HG03457 (cell line): ENCODE measurements at regions not wholly inside any gene's neighbourhood (a gene's known extent, or its start where the extent isn't known, plus 50 kb on each side); places are given as distances from the start of the nearest gene placed in this dataset.
"Not testable (repeated sequence)": the region's sequence is repeated elsewhere in the genome, so short reads cannot be mapped to it uniquely, and the experiment has no call there.

ENCODE experiments used
- ATAC-seq: cut with Tn5 transposase; IDR thresholded peaks from one replicate; pipeline ENCODE4 v1.9.1; 2021; ENCODE audit warnings: moderate number of reproducible peaks; ENCODE audit not compliant: unreplicated experiment

DNA sequence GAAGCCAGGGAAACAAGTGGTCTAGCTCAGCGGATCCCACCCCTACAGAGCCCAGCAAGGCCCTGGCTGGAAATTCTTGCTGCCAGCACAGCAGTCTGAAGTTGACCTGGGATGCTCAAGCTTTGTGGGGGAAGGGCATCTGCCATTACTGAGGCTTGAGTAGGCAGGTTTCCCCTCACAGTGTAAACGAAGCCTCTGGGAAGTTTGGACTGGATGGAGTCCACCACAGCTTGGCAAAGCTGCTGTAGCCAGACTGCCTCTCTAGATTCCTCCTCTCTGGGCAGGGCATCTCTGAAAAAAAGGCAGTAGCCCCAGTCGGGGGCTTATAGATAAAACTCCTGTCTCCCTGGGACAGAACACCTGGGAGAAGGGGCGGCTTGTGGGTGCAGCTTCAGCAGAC lies 365.9 kb upstream of the SALL1 start:
- ATAC-seq: not testable (repeated sequence)

DNA sequence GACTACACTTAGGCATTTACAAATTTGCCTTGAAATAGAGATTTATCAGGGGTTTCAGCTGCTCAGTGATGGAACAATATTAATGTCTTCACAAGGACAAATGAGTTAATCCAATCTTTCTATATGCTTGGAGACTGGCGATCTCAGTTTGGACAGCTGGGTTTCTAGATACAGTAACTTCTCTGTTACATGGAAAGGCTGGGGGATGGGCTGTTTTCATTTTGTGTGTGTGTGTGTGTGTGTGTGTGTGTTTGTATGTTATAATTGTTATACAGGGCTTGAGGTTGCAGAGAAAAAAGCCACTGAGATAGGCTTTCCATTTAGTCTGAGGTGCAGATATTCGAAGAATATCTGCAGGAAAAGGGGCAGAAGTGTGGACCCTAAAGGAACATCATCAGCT lies 359.3 kb upstream of the SALL1 start:
- ATAC-seq: no peak

DNA sequence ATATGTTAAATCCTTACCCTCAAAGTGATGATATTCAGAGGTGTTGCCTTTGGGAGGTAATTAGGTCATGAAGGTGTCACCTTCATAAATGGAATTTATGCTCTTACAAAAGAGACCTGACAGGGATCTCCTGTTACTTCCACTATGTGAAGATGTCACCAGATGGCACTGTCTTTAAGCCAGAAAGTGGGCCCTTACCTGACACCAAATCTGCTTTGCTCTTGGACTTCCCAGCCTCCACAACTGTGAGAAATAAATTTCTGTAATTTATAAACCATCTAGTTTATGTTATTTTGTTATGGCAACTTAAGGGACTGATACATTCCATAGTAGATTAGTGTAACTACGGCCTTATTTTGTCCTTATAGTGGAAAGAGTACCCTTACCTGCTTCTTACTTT lies 358.3 kb upstream of the SALL1 start:
- no peak for ATAC-seq

DNA sequence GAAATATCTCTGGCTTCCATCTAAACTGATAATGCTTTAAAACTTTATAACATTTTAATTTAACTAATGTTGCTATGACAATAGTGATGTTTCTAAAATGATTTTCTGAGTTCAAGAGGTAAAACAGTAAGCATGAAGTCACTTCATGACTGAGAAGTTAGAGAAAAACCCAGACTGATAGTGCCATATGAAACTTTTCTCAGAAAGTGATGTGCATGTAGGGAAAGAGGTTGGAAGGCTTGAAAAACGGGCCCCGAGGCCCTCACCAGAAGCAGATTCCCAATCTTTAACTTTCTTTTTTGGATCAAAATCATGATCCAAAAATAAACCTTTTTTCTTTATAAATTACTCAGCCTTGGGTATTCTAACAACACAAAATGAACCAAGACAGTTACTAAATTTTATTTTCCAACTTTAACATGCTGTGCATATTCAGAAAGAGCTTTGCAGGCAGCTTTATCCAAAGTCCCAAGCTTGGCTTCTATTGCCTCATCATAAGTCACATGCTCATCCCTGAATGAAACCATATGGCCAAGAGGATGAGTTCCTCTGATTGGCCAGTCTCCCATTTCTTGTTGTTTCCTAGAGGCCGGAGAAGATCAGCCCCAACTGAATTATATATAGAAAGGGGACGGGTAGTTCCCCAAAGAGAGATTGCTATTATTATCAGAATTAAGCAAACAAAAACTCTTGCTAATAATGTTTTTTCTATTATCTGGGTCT lies 357.6 kb upstream of the SALL1 start:
- ATAC-seq: no peak

DNA sequence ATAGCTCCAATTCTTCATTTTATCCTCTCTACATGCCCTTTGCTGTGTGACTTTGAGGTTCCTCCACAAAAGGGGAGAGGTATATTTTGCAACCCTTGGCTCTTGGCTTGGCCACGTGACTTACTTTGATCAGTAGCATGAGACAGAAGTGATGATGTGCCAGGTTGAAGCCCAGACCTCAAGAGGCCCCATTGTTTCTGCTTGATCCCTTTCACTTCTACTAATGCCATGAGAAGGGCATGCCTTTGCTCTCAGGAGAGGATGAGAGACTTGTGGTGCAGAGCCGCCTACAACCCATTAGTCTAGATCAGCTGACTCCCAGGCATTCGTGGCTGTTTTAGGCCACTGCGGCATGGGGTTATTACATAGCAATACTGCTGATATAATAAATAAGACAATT lies 356.2 kb upstream of the SALL1 start:
- ATAC-seq: no peak

DNA sequence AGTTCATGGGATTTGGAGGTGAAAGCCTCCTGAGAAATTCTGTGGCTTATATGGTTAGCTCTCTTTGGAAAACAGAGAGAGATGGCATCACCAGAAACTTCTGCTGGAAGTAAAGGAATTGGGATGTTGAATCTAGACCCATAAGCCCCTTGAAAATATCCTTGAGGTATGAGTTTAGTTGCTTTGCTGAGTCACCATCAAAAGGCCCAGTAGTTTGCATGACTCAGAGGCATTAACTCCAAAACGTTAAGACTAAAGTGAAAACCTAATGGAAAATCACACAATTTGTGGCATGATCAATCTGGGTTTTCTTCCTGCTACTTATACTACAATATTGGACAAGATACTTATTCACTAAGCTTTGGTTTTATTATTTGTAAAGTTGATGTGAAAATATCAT lies 349.2 kb upstream of the SALL1 start:
- ATAC-seq: no peak

DNA sequence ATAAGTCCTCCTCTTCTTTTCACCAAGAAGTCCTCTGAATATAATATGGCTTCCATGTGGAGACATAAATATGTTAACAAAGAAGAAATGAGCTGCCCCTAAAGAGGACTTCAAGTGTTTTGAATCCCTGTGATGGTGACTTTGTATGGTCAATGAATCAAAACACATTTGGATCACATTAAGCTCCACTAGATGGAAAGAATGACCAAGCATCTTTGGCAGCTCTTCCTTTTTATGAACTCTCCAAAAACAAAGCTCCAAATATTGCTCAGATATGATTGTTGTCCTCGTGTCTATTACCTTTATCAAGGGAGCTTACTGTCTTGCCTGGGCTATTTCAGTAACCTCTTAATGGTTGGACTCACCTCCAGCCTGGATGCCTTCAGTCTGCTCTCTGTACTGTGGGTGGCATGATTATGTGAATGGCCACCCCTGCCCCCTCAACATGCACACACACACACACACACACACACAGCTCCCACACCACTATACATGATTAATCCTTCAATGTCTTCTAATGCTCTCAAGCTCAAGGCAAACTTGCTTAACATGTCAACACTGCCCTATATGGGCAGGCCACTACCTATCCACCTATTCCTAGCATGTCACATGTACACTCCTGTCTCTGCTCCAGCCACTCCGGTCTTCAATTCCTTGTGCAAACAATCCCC lies 346.6 kb upstream of the SALL1 start:
- ATAC-seq: no peak

DNA sequence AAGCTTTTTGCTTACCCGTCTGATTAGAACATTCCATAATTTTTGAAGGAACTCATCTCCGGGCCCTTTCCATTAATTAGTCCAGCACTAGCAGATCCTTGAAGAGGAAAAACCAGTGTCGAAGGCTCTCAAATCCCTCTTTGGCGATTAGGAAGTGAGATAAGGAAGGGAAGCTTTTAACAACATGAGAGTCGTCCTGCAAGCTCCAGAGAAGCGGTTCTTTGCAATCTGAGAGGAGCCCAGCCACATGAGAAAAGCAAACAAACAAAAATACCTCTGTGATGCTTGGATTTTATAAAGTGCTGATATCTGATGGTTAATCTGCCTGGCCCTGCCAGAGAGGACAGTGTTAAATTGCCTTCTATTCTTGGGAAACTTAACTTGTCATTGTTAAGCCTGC lies 339.8 kb upstream of the SALL1 start:
- no peak for ATAC-seq

DNA sequence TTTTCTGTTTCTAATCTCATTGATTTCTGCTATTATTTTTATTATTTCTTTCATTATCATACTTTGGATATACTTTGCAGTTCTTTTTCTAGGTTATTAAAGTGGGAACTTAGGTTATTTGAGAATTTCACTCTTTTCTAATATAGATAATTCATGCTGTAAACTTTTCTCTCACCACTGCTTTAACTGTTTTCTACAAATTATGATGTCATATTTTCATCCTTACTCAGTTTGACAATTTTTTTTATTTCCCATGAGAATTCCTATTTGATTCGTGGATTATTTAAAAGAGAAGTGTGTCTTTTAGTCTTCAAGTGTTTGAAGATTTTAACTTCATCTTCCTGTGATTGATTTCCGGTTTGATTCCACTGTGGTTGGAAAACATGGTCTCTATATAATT lies 336.8 kb upstream of the SALL1 start:
- no peak for ATAC-seq

DNA sequence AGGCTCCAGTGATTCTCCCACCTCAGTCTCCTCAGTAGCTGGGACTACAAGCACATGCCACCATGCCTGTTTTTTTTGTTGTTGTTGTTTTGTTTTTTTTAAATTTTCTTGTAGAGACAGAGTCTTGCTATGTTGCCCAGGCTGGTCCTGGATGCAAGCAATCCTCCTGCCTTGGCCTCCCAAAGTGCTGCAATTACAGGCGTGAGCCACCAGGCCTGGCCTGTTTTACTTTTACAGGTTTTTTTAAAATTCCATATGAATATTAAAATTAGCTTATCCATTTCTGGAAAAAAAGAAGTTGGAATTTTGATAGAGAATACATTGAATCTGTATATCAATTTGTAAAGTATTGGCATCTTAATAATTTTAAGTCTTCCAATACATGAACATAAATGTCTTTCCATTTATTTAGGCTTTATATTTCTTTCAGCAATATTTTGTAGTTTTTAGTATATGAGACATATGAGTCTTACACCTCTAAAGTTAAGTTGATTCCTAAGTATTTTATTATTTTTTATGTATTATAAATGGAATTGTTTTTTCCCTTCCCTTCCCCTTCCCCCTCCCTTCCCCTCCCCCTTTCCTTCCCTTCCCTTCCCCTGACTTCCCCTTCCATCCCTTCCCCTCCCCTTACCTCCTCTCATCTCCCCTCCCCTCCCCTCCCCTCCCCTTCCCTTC lies 323.5 kb upstream of the SALL1 start:
- no peak for ATAC-seq

DNA sequence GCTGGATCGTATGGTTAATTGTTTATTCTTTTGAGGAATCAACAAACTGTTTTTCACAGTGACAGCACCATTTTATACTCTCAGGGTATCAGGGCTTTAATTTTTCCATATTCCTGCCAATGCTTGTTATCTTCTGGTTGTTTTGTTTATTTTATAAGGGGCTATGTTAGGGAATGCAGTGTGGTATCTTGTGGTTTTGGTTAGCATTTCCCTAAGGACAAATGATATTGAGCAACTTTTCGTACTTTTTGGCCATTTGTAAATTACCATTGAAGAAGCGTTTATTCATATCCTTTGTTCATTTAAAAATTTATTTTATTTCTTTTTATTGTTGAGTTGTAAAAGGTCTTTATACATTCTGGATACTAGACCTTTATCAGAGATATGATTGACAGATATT lies 322.0 kb upstream of the SALL1 start:
- ATAC-seq: no peak

DNA sequence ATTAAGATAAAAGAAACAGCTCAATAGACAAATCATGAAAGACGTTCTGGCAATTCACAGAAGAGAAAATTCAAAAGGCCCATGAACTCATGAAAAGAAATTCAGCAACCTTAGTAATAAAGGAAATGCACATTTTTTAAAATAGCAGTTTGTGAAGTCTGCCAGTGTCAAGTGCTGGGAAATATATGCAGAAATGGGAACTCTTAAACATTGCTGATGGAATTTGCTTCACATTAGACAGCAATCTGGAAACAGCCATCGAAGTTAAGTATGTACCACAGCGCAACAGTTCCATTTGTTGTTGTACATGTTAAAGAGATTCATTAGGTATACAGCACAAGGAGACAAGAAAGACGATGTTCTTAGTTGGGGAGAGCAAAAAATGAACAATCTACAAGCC lies 319.4 kb upstream of the SALL1 start:
- ATAC-seq: no peak

DNA sequence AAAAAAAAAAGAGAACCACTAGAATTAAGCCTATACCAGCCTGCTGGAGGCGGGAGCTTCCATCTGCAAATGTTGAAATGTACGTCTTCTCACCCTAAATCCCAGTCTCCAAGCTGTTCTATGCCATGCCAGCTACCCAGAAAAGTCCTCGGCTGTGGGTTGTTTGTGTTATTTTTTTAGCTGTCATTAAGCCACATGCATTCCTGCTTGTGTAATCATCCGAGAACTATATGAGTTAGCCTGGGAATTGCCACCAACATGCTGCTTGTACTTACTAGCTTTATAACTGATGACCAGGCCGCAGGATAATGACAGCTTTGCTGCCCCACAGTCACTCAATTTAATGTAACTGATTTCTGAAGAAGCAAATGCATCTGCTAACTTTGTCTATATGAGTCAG lies 313.9 kb upstream of the SALL1 start:
- no peak for ATAC-seq

DNA sequence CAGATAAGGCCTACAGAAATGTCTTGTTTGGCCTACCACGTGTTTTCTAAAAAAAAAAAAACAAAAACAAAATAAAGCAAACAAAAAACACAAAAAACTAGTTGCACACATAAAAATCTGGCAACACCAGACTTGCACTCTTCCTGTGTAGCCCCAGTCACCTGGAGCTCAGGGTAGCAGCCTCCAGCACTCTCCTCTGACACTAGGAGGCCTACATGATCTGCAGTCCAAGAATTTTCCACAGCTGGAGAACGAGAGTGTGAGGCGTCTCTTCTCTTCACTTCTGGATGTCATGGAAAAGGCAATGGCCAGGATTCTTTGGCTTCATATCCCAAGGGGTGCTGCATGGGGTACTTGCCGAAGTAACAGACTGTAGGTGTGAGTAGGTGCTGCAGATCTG lies 310.2 kb upstream of the SALL1 start:
- no peak for ATAC-seq

DNA sequence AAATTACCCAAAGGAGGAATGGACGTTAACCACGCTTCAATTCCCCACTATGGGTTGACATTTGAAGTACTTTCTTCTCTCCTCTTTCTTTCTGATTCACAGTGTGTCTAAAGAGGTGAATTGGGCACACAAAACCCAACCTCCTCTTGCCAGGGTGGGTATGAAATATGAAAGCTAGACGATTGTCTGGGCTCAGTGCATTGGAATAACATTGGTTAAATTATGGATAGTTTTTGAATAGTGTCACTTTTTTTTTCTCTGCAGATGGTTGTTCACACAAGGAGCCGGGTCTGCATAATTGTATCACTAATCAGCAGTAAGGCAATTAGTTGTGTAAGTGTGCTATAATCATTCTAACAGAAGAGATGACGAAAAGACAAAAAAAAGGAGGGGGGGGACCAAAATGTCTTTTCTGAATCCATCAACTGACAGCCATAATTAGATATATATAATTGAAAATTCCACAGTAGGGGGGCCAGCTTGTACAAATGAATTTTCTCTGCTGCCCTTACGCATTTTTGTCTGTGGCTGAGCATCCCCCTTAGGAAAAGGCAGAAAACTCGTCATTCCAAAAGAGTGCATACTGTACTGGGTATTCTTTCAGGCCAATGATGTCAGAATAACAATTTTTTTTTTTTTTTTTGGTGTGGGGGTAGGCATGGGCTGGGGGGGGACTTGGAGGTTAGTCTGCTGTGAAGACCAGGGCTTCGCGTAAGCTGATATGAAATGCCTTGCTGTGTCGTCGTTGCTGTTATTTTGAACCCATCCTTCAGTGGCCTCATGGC lies 307.5 kb upstream of the SALL1 start:
- ATAC-seq: no peak

DNA sequence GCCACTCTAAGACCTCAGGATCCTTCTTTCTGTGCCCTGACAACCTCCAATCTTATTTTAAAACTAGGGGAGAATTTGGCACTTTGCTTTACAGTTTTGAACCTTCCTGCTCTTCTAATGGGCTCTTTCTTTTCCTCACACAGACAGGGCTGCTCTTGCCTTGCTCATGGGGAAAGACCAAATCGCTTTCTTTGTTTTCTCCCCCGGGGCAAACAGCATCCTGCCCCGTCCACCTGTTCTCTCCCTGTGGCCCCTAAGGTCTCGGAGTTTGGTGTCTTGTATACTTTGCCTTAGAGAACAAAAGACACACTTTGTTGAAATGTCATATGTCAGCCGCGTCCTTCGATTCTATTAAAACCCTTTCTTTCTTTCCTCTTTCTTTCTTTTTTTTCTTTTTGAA lies 306.7 kb upstream of the SALL1 start:
- no peak for ATAC-seq

DNA sequence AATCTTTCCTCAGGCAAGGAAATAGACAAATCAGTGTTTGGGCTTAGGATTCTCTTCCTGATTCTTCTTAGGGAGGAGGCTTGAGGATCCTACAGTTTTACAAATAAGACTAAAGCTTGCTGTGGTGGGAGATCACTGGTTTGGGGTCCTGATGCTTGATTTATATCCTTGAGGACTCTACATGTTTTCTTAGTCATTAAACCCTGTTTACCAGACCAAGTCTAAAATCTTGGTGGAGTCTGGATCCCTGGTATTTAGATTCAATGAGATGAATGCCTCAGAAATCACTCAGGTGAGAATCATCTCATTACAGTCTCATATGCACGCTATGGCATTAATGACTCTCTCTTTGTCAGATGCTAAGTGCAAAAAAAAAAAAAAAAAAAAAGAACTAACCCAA lies 304.3 kb upstream of the SALL1 start:
- ATAC-seq: no peak

DNA sequence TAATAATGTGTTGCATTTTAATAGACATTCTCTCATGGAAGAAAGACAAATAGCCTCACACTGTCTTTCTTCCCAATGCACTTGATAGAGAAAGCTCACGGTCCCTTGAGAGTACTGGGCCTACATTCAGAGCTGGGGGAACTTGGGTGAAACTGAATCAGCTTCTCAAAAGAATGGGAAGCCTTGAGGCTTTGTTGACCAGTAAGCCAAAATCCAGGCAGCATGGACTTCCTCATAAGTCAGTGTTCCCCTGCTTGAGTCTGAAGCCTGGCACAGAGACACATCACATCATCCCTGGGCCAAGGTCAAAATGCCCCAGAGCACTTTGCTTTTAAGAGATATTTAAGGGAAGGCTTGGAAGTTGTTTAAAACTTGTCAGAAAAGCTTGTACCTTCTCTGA lies 302.2 kb upstream of the SALL1 start:
- no peak for ATAC-seq

DNA sequence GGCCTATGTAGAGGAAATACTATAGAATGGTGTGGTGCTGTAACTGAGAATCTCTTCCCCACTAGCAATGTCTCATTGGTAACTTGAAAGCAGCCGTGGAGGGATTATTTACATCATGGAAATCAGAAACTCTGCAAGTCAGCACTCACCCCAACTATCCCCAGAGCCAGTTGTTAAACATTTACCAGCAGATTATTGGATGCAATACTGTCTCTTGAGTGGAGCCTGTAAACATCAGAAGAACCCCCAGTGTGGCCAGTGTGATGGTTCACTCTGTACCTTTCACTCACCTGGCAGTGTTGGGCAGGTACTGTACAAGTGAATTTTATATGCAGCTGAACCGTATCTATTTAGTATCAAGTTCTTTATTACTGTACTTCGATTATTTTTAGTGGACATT lies 299.8 kb upstream of the SALL1 start:
- ATAC-seq: no peak

DNA sequence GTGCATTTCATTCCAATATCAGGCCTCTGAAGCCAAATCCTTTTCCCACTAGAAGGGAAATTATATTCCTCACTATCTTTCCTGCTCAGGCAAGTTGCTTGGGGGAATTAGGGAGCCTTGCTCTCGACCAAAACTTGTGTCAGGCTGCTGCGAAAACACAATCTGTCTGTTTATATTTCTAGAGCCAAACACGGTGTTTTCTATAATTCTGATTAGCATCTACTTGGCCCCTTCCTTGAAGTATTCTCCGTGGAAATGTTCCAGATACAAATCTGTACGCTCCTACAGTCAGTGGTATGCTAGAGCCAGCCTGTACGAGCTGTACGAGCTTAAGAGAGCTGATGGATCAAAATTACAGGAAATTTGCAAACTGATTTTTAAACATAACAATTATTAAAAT lies 299.3 kb upstream of the SALL1 start:
- ATAC-seq: no peak

DNA sequence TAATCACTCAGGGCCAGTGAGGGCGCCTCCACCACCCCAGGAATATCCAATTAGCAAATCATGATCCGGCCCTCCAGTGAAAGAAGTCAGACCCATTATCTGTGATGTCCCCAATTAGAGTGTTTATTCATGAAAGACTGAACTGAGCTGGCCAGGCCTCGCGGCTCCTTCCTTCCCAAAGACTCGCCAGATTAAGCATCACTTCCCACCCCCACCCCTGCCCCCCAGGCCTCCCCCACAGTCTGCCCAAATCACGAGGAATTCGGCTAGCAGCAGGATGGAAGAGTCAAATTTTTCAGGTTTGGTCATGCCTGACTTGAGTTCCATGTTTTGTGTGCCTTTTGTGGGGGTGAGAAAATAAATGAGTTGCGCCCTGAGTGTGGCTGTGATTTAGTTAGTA lies 298.4 kb upstream of the SALL1 start:
- ATAC-seq: no peak

DNA sequence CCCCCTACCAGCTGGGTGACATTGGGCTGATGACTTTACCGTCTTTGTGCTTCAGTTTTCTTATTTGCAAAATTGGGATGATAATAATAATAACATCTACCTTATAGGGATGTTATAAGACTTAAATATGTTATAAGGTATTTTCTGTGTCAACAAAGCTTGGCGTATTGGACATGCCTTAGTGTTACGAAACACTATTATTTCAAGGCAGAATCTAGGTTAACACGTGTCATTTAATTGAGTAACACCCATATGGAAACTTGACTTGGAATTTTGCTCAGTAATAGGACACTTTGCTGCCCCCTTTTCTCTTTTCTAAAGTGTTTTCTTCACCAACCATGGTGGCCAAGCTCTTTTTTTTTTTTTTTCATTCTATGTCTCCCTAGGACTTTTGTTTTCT lies 294.2 kb upstream of the SALL1 start:
- no peak for ATAC-seq
